ENCODE measurements at regions not wholly inside any gene's neighbourhood (a gene's known extent, or its start where the extent isn't known, plus 50 kb on each side); places are given as distances from the start of the nearest gene placed in this dataset.
"Not testable (repeated sequence)": the region's sequence is repeated elsewhere in the genome, so short reads cannot be mapped to it uniquely, and the experiment has no call there.

DNA sequence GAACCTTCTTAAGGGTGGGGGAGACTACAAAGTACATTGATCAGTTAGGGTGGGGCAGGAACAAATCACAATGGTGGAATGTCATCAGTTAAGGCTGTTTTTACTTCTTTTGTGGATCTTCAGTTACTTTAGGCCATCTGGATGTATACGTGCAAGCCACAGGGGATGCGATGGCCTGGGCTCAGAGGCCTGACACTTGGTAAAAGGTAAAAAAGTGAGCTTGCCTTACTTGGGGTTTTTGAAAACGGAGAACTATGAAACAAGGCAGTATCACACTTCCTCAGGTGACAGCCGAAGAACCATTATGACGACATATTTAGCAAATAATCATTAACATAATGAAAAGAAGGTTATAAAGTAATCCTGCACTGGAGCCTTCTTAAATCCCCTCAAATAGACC, 169.8 kb upstream of the NANOGP8 start:
- TF ChIP-seq POLR2AphosphoS5 (IDR thresholded peaks at IDR 0.05; ENCODE audit: borderline replicate concordance, low read depth, low read length); EZH2 (IDR thresholded peaks at IDR 0.05); FOXP2 (optimal IDR thresholded peaks at IDR 0.05; ENCODE audit: control extremely low read depth, extremely low read length, insufficient read depth): not testable (repeated sequence)

All from SK-N-MC (cell line).